Pulmonary artery endothelial cell (primary cell): ENCODE measurements at regions not wholly inside any gene's neighbourhood (a gene's known extent, or its start where the extent isn't known, plus 50 kb on each side); places are given as distances from the start of the nearest gene placed in this dataset.
A peak's percentile ranks its signal among the peaks of the same experiment; 100 is the strongest.

ENCODE experiments used
- DNase-seq: peaks from one replicate; pipeline ENCODE4 v3.0.0-alpha.2; 2011; ENCODE audit warnings: low read depth, low spot score

- DNase-seq: no peak
These were observed 62.7 kb upstream of the FTH1 start for GRCh38 chr11:62030071-62030684.

GRCh38 chr11:62026739-62027370, 59.4 kb upstream of the FTH1 start:
- no peak for DNase-seq

GRCh38 chr11:62025487-62026105, 58.2 kb upstream of the FTH1 start:
- peak; percentile 95 for DNase-seq

DNA sequence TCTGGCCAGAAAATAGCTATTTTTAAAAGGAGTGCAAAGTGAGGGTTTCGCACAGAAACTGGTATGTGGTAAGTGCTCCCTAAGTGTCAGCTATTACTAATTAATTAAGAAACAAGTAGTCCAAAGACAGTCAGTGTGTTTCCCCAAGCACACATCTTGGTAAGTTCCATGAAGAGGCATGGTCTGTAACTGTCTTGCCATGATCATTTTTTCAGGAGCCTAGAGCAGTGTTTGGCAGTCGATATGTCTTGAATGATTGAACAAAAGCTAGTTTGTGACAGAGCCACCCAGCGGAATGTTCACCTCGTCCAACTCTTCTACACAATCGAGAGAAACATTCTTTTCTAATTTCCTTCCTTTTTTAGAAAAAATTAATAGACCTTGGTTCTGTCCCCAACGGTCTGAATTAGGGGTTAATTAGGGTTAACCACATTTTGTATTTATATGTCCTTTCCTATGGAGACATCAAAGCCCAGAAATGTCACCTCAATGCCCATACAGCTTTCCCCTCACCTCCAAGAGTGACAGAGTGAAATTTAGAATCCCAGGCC, 57.6 kb upstream of the FTH1 start:
- DNase-seq: peak; percentile 11

DNA sequence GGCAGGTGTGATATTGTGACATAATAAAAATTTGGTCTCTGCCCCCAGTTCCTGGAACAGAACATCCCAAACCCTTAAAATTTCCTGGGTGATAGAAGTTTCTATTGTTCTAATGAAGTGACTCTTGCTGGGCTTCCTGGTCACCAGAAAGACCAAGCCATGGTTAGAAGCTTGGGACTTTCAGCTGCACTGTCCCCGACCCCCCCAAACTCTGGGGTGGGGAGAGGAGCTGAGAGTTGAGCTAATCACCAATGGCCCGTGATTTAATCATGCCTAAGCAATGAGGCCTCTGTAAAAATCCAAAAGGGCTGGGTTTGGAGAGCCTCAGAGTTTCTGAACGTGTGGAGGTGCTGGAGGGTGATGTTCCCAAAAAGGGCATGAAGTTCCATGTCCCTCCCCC, 54.8 kb upstream of the FTH1 start:
- no peak for DNase-seq

DNA sequence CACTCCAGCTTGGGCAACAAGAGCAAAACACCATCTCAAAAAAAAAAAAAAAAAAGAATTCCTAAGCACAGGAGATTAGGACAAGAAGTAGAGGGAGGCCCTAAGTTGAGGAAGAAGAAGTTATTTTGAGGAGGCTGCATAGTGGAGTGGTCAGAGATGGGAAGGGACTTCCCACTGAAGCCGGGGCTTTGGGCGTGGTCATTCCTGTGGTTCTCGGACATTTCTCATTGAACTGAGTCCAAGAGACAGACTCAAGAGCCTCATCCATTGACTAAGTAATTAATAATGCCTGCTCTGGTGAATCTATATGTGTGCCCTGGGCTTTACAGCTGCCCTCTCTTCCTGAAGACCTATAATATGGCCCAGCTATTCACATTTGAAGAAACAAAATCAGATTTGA, 53.2 kb upstream of the FTH1 start:
- no peak for DNase-seq

GRCh38 chr11:62018981-62019664, 51.7 kb upstream of the FTH1 start:
- no peak for DNase-seq

GRCh38 chr11:62017878-62018655, 50.6 kb upstream of the FTH1 start:
- no peak for DNase-seq
